ENCODE measurements at regions not wholly inside any gene's neighbourhood (a gene's known extent, or its start where the extent isn't known, plus 50 kb on each side); places are given as distances from the start of the nearest gene placed in this dataset.

GRCh38 chr9:1442105-1442504 lies 391.9 kb downstream of the DMRT2 start:
- Histone ChIP-seq H3K9me3 (no peaks in the 10 kb centered on the region), H3K36me3 (no peaks in the 10 kb centered on the region), H3K4me3 (no peak overlapping the region), H3K4me1 (no peaks in the 10 kb centered on the region), H3K27ac (no peak overlapping the region), H3K27me3 (no peaks in the 10 kb centered on the region)
- ATAC-seq (ENCODE audit: low FRiP score in 2 of 2) = no peak
- WGBS, 2 donors = 75 to 88% methylated on average over 1 of the region's 1 CpG
- no peak for DNase-seq
- TF ChIP-seq POLR2A (IDR thresholded peaks at IDR 0.05) (no peak), EP300 (IDR thresholded peaks at IDR 0.05) (no peak), POLR2AphosphoS5 (IDR thresholded peaks at IDR 0.05) (no peak), CTCF (IDR thresholded peaks at IDR 0.05) (no peak)

- Histone ChIP-seq H3K27ac (no peak overlapping the region), H3K4me3 (no peak overlapping the region), H3K27me3 (no peaks in the 10 kb centered on the region), H3K36me3 (no peaks in the 10 kb centered on the region), H3K4me1 (no peaks in the 10 kb centered on the region), H3K9me3 (no peaks in the 10 kb centered on the region)
- WGBS, 2 donors = 62 to 79% methylated on average over 1 of the region's 1 CpG
- no peak for ATAC-seq (ENCODE audit: low FRiP score in 2 of 2)
- no peak for DNase-seq
- TF ChIP-seq EP300 (IDR thresholded peaks at IDR 0.05) = no peak
- no peak for TF ChIP-seq CTCF (IDR thresholded peaks at IDR 0.05)
These were observed 393.3 kb downstream of the DMRT2 start for GRCh38 chr9:1443450-1443849.

- no peaks in the 10 kb centered on the region for H3K36me3 ChIP-seq
- H3K4me3 ChIP-seq = no peak overlapping the region
- H3K9me3 ChIP-seq = no peaks in the 10 kb centered on the region
- H3K4me1 ChIP-seq = no peaks in the 10 kb centered on the region
- TF ChIP-seq POLR2A (IDR thresholded peaks at IDR 0.05) (no peak), EP300 (IDR thresholded peaks at IDR 0.05) (no peak), CTCF (IDR thresholded peaks at IDR 0.05) (no peak), POLR2AphosphoS5 (IDR thresholded peaks at IDR 0.05) (no peak)
- no peak for DNase-seq
- no peaks in the 10 kb centered on the region for H3K27me3 ChIP-seq
- WGBS, 2 donors = 62 to 77% methylated on average over 2 of the region's 2 CpGs
- H3K27ac ChIP-seq = no peak overlapping the region
- no peak for ATAC-seq (ENCODE audit: low FRiP score in 2 of 2)
These were observed 396.5 kb downstream of the DMRT2 start for GRCh38 chr9:1446671-1447070.

- no peaks in the 10 kb centered on the region for H3K9me3 ChIP-seq
- WGBS, 2 donors = 80 to 83% methylated on average over 4 of the region's 4 CpGs
- DNase-seq = no peak
- H3K27me3 ChIP-seq = no peaks in the 10 kb centered on the region
- H3K36me3 ChIP-seq = no peaks in the 10 kb centered on the region
- H3K4me1 ChIP-seq = no peaks in the 10 kb centered on the region
- no peak for ATAC-seq (ENCODE audit: low FRiP score in 2 of 2)
- no peak for TF ChIP-seq POLR2A (IDR thresholded peaks at IDR 0.05)
- no peak for TF ChIP-seq CTCF (IDR thresholded peaks at IDR 0.05)
- no peak for TF ChIP-seq POLR2AphosphoS5 (IDR thresholded peaks at IDR 0.05)
- TF ChIP-seq EP300 (IDR thresholded peaks at IDR 0.05) = no peak
- H3K4me3 ChIP-seq = no peak overlapping the region
- no peak overlapping the region for H3K27ac ChIP-seq
These were observed 403.5 kb downstream of the DMRT2 start for GRCh38 chr9:1453636-1454035.

- ATAC-seq (ENCODE audit: low FRiP score in 2 of 2) = no peak
- WGBS, 2 donors = 38 to 41% methylated on average over 1 of the region's 1 CpG
- no peaks in the 10 kb centered on the region for H3K36me3 ChIP-seq
These were observed 404.1 kb downstream of the DMRT2 start for GRCh38 chr9:1454211-1454610.

More at GRCh38 chr9:1454211-1454610, 404.1 kb downstream of the DMRT2 start:
- no peak overlapping the region for H3K27ac ChIP-seq
- no peak overlapping the region for H3K4me3 ChIP-seq
- no peaks in the 10 kb centered on the region for H3K9me3 ChIP-seq
- TF ChIP-seq POLR2A (IDR thresholded peaks at IDR 0.05) (no peak), EP300 (IDR thresholded peaks at IDR 0.05) (no peak), POLR2AphosphoS5 (IDR thresholded peaks at IDR 0.05) (no peak), CTCF (IDR thresholded peaks at IDR 0.05) (no peak)
- no peaks in the 10 kb centered on the region for H3K4me1 ChIP-seq
- H3K27me3 ChIP-seq = no peaks in the 10 kb centered on the region
- DNase-seq = no peak
